Mesenchymal stem cell (in vitro differentiated cells and primary cell): ENCODE measurements at regions not wholly inside any gene's neighbourhood (a gene's known extent, or its start where the extent isn't known, plus 50 kb on each side); places are given as distances from the start of the nearest gene placed in this dataset.
"Not testable (repeated sequence)": the region's sequence is repeated elsewhere in the genome, so short reads cannot be mapped to it uniquely, and the experiment has no call there.

Experiments used
- DNase-seq: peaks from one replicate; pipeline ENCODE4 v3.0.0-alpha.2; 2013
- H2AFZ ChIP-seq: one replicate; pipeline ENCODE4 v1.6.1; 2013; ENCODE audit warnings: low read depth, mild to moderate bottlenecking, control low read depth, inconsistent platforms, low read length, moderate library complexity
- H2AK5ac ChIP-seq: 2 replicates; pipeline ENCODE4 v1.6.1; 2013; ENCODE audit warnings: low read length, moderate library complexity, mild to moderate bottlenecking, inconsistent platforms; ENCODE audit not compliant: severe bottlenecking
- H2BK120ac ChIP-seq: one replicate; pipeline ENCODE4 v1.6.1; 2013; ENCODE audit warnings: low read depth, mild to moderate bottlenecking, inconsistent platforms, low read length, moderate library complexity
- H2BK12ac ChIP-seq, 2 experiments: one replicate each; pipeline ENCODE4 v1.6.1; 2013; ENCODE audit warnings: inconsistent platforms in 2 of 2, low read length in 2 of 2, mild to moderate bottlenecking in 2 of 2, moderate library complexity in 2 of 2, control low read depth in 1 of 2
- H2BK15ac ChIP-seq: one replicate; pipeline ENCODE4 v1.6.1; 2013; ENCODE audit warnings: mild to moderate bottlenecking, low read depth, inconsistent platforms; ENCODE audit not compliant: poor library complexity, severe bottlenecking
- H2BK5ac ChIP-seq: 2 replicates; pipeline ENCODE4 v1.6.1; 2013; ENCODE audit warnings: low read depth, mild to moderate bottlenecking, low read length, control low read depth, inconsistent platforms; ENCODE audit not compliant: poor library complexity, severe bottlenecking
- H3K14ac ChIP-seq, 2 experiments: one replicate each; pipeline ENCODE4 v1.6.1; 2013; ENCODE audit warnings: inconsistent platforms in 2 of 2, low read length in 2 of 2, control low read depth in 1 of 2, mild to moderate bottlenecking in 1 of 2, moderate library complexity in 1 of 2
- H3K18ac ChIP-seq, 2 experiments: one replicate each; pipeline ENCODE4 v1.6.1; 2013; ENCODE audit warnings: inconsistent platforms in 2 of 2, low read length in 2 of 2, control low read depth in 1 of 2, low read depth in 1 of 2, mild to moderate bottlenecking in 1 of 2
- H3K23ac ChIP-seq, 2 experiments: one replicate each; pipeline ENCODE4 v1.6.1; 2013; ENCODE audit warnings: inconsistent platforms in 2 of 2, low read length in 2 of 2, mild to moderate bottlenecking in 2 of 2, moderate library complexity in 2 of 2, control low read depth in 1 of 2
- H3K27ac ChIP-seq: 2 replicates; pipeline ENCODE4 v1.5.1; 2013; ENCODE audit warnings: mild to moderate bottlenecking, moderate library complexity, low read length, control low read depth, inconsistent platforms; ENCODE audit not compliant: poor library complexity, severe bottlenecking
- H3K27me3 ChIP-seq, 2 experiments: 2 replicates each; pipeline versions ENCODE4 v1.6.1 to v1.7.0; 2013; ENCODE audit warnings: low read length in 2 of 2, mild to moderate bottlenecking in 2 of 2, moderate library complexity in 2 of 2, control low read depth in 1 of 2, inconsistent platforms in 1 of 2; ENCODE audit not compliant: control insufficient read depth in 1 of 2, insufficient read depth in 1 of 2
- H3K36me3 ChIP-seq, 2 experiments: 2 replicates each; pipeline versions ENCODE4 v1.6.1 to v1.7.0; 2013; ENCODE audit warnings: low read length in 2 of 2, control low read depth in 1 of 2, inconsistent platforms in 1 of 2, low read depth in 1 of 2, mild to moderate bottlenecking in 1 of 2; ENCODE audit not compliant: insufficient read depth in 2 of 2, control insufficient read depth in 1 of 2
- H3K4ac ChIP-seq, 2 experiments: one replicate each; pipeline ENCODE4 v1.6.1; 2013; ENCODE audit warnings: inconsistent platforms in 2 of 2, low read length in 2 of 2, mild to moderate bottlenecking in 2 of 2, moderate library complexity in 2 of 2, control low read depth in 1 of 2, low read depth in 1 of 2
- H3K4me1 ChIP-seq: 2 replicates; pipeline ENCODE4 v1.6.1; 2013; ENCODE audit warnings: low read depth, low read length, control low read depth; ENCODE audit not compliant: control insufficient read depth, insufficient read depth
- H3K4me2 ChIP-seq: 2 replicates; pipeline ENCODE4 v1.6.1; 2013; ENCODE audit warnings: low read length, mild to moderate bottlenecking, inconsistent platforms; ENCODE audit not compliant: poor library complexity, severe bottlenecking
- H3K4me3 ChIP-seq, 2 experiments: 2 replicates each; pipeline versions ENCODE4 v1.5.1 to v1.7.0; 2013; ENCODE audit warnings: low read length in 2 of 2, mild to moderate bottlenecking in 2 of 2, control low read depth in 1 of 2, low read depth in 1 of 2; ENCODE audit not compliant: insufficient read depth in 1 of 2
- H3K79me1 ChIP-seq: replicated peaks from 2 replicates; pipeline ENCODE4 v1.6.1; 2013; ENCODE audit warnings: mild to moderate bottlenecking, control low read depth, low read length, inconsistent platforms; ENCODE audit not compliant: poor library complexity, severe bottlenecking
- H3K9ac ChIP-seq: 2 replicates; pipeline ENCODE4 v1.7.0; 2013; ENCODE audit warnings: mild to moderate bottlenecking, low read length, moderate library complexity
- H3K9me3 ChIP-seq: 2 replicates; pipeline ENCODE4 v1.7.0; 2013; ENCODE audit warnings: mild to moderate bottlenecking, low read length; ENCODE audit not compliant: control insufficient read depth
- H4K8ac ChIP-seq: one replicate; pipeline ENCODE4 v1.6.1; 2013; ENCODE audit warnings: inconsistent platforms, mild to moderate bottlenecking, low read length, moderate library complexity
- H4K91ac ChIP-seq: one replicate; pipeline ENCODE4 v1.6.1; 2013; ENCODE audit warnings: mild to moderate bottlenecking, low read length, inconsistent platforms
- WGBS: methylation state at CpG from one replicate; pipeline ENCODE4 v1.1.7; 2013; ENCODE audit warnings: mixed read lengths; 5-methylcytosine and 5-hydroxymethylcytosine counted together

DNA sequence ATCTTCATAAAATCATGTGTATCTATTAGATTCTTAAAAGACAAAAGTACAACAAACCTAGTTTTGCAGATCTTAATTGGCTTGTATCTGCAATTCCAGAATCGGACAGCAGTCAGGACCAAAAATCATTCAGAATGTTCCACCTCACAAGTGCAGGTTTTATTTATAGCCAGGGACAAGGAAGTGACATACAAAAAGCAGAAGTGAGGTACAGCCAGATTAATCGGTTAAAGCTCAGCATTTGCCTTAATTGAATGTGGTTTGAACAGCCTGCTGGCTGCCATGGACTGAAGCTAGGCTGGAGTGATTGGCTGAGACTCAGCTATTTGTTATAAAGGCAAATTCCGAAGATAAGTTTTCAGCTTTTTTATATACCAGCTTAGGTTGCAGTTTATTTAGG lies 932.6 kb downstream of the C4orf33 start:
- no peak overlapping the region for H2BK120ac ChIP-seq
- H3K36me3 ChIP-seq: no peaks in the 10 kb centered on the region
- no peak overlapping the region for H3K27ac ChIP-seq
- H3K27me3 ChIP-seq: no peaks in the 10 kb centered on the region
- no peak overlapping the region for H2BK12ac ChIP-seq
- no peak overlapping the region for H2AFZ ChIP-seq
- no peak overlapping the region for H4K91ac ChIP-seq
- no peak overlapping the region for H2AK5ac ChIP-seq
- H3K4me1 ChIP-seq: no peaks in the 10 kb centered on the region
- H3K9ac ChIP-seq: no peak overlapping the region
- no peaks in the 10 kb centered on the region for H3K9me3 ChIP-seq
- no peak overlapping the region for H2BK5ac ChIP-seq
- no peak overlapping the region for H3K23ac ChIP-seq
- no peaks in the 10 kb centered on the region for H3K79me1 ChIP-seq
- WGBS: 56% methylated on average over 2 of the region's 3 CpGs
- no peak overlapping the region for H2BK15ac ChIP-seq
- no peak overlapping the region for H3K14ac ChIP-seq
- no peak for DNase-seq
- no peak overlapping the region for H3K18ac ChIP-seq
- H3K4me3 ChIP-seq: no peak overlapping the region
- no peak overlapping the region for H3K4me2 ChIP-seq
- no peak overlapping the region for H4K8ac ChIP-seq
- H3K4ac ChIP-seq: no peak overlapping the region

DNA sequence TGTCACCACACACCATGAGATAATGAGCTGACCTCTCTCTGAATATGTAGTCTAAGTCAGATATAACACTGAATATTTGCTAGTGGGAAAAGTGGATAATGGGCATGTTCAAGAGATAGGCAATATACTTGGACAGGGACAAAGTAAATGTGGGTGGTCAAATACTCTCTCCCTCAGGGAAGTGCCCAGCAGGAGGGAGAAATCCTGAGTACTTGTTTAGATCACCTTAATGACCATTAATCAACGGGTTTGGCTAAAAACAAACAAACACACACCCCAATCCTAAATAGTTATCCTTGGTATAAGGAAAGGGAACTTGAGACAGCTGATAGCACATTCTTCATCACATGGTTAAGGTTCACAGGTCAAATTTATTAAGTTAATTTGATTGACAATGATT lies 933.5 kb downstream of the C4orf33 start:
- H2BK5ac ChIP-seq: no peak overlapping the region
- H3K18ac ChIP-seq: no peak overlapping the region
- H4K91ac ChIP-seq: no peak overlapping the region
- no peak overlapping the region for H3K14ac ChIP-seq
- no peak overlapping the region for H2AK5ac ChIP-seq
- no peak overlapping the region for H2BK12ac ChIP-seq
- no peaks in the 10 kb centered on the region for H3K36me3 ChIP-seq
- H3K9ac ChIP-seq: no peak overlapping the region
- H3K4me2 ChIP-seq: no peak overlapping the region
- H2BK120ac ChIP-seq: no peak overlapping the region
- H3K23ac ChIP-seq: no peak overlapping the region
- no peak overlapping the region for H3K4me3 ChIP-seq
- no peaks in the 10 kb centered on the region for H3K9me3 ChIP-seq
- no peak overlapping the region for H3K27ac ChIP-seq
- no CpG with 5 or more reads among the region's 1 CpG for WGBS
- no peak for DNase-seq
- no peaks in the 10 kb centered on the region for H3K27me3 ChIP-seq
- H3K79me1 ChIP-seq: no peaks in the 10 kb centered on the region
- H2AFZ ChIP-seq: no peak overlapping the region
- no peaks in the 10 kb centered on the region for H3K4me1 ChIP-seq
- no peak overlapping the region for H2BK15ac ChIP-seq
- H4K8ac ChIP-seq: no peak overlapping the region
- no peak overlapping the region for H3K4ac ChIP-seq

DNA sequence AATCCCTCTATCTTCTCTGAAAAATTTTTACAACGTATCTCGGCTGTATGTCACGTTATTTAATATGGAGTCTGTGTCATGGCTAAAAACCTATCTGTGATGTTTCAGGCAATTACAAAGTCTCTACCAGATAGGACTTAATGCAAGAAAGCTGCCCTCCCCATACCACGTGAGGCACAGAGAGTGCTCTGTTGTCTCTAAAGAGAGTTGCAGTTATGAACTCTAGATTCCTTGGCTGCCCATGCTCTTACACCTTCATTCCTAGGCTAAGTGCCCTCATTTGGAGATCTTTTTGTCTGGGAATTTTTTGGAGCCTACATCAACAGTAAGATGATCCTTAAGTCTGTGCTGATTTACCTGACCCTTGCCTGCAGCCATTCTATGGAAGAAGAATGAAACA lies 935.9 kb downstream of the C4orf33 start:
- no peak overlapping the region for H2BK12ac ChIP-seq
- no peak overlapping the region for H3K18ac ChIP-seq
- whole genome bisulfite sequencing: 95% methylated on average over 3 of the region's 4 CpGs
- no peaks in the 10 kb centered on the region for H3K9me3 ChIP-seq
- H4K8ac ChIP-seq: no peak overlapping the region
- H3K4me3 ChIP-seq: no peak overlapping the region
- no peak for DNase-seq
- H4K91ac ChIP-seq: no peak overlapping the region
- H3K36me3 ChIP-seq: no peaks in the 10 kb centered on the region
- no peaks in the 10 kb centered on the region for H3K79me1 ChIP-seq
- no peak overlapping the region for H3K27ac ChIP-seq
- no peak overlapping the region for H3K4ac ChIP-seq
- no peak overlapping the region for H3K23ac ChIP-seq
- no peak overlapping the region for H2AFZ ChIP-seq
- no peak overlapping the region for H2AK5ac ChIP-seq
- H2BK15ac ChIP-seq: no peak overlapping the region
- no peak overlapping the region for H3K14ac ChIP-seq
- no peak overlapping the region for H2BK5ac ChIP-seq
- H3K4me2 ChIP-seq: no peak overlapping the region
- H2BK120ac ChIP-seq: no peak overlapping the region
- no peak overlapping the region for H3K9ac ChIP-seq
- no peaks in the 10 kb centered on the region for H3K4me1 ChIP-seq
- no peaks in the 10 kb centered on the region for H3K27me3 ChIP-seq

DNA sequence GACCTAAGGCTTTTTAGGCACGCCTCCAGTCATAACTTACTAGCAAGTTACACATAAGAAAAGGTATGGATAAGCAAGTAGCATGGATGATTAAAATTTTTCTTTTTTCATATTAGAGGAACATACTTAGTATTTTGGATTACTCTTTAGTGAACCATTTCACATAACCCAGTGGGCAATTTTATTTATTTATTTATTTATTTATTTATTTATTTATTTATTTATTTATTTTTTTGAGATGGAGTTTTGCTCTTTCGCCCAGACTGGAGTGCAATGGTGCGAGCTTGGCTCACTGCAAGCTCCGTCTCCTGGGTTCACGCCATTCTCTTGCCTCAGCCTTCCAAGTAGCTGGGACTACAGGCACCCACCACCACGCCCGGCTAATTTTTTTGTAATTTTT lies 937.7 kb downstream of the C4orf33 start:
- not testable (repeated sequence) for H2AK5ac ChIP-seq, H3K23ac ChIP-seq, H2BK5ac ChIP-seq, H2BK12ac ChIP-seq, H3K4ac ChIP-seq, H4K8ac ChIP-seq, H3K14ac ChIP-seq, DNase-seq, H3K9ac ChIP-seq, H3K4me3 ChIP-seq, H4K91ac ChIP-seq, H3K4me2 ChIP-seq, H3K4me1 ChIP-seq, H3K79me1 ChIP-seq, H3K27me3 ChIP-seq, H2BK15ac ChIP-seq, H2BK120ac ChIP-seq, H3K27ac ChIP-seq, H3K36me3 ChIP-seq, H3K9me3 ChIP-seq, H2AFZ ChIP-seq, H3K18ac ChIP-seq
- WGBS: 95% methylated on average over 6 of the region's 7 CpGs
